Peyer's patch (tissue), 4 donors: ENCODE measurements at regions not wholly inside any gene's neighbourhood (a gene's known extent, or its start where the extent isn't known, plus 50 kb on each side); places are given as distances from the start of the nearest gene placed in this dataset.

Experiments used
- CTCF ChIP-seq, 6 experiments: fragments of 450-650 bp in 4 of 6; fragments of 200-600 bp in 2 of 6; sonication (generic) in 1 of 6; IDR thresholded peaks; one replicate each; pipeline ENCODE4 v1.5.1; 2017 to 2019; ENCODE audit warnings: antibody characterized with exemption in 6 of 6, mild to moderate bottlenecking in 3 of 6, moderate library complexity in 1 of 6
- POLR2A ChIP-seq, 2 donors: fragments of 450-650 bp; IDR thresholded peaks; one replicate each; pipeline ENCODE4 v1.5.1; 2017; ENCODE audit warnings: antibody characterized with exemption in 2 of 2, mild to moderate bottlenecking in 2 of 2, moderate library complexity in 2 of 2

GRCh38 chr1:208501542-208501941 lies 257.4 kb upstream of the PLXNA2 start:
- TF ChIP-seq POLR2A (IDR thresholded peaks at IDR 0.05) (no peak), CTCF (IDR thresholded peaks at IDR 0.05) (no peak)
